H1 (cell line): ENCODE measurements at regions not wholly inside any gene's neighbourhood (a gene's known extent, or its start where the extent isn't known, plus 50 kb on each side); places are given as distances from the start of the nearest gene placed in this dataset.

Experiments used
- CTCF ChIA-PET: fragments of 300-600 bp; sonication (Branson Sonifier 250); formaldehyde crosslinking; loops from one replicate; lab custom pipeline; 2021; ENCODE audit not compliant: partially characterized antibody; lab: Charles Lee
- POLR2A ChIA-PET: fragments of 300-600 bp; sonication (Branson Sonifier 250); formaldehyde crosslinking; loops from one replicate; lab custom pipeline; 2021; ENCODE audit warnings: inconsistent platforms; ENCODE audit not compliant: partially characterized antibody; lab: Charles Lee
- DNase-seq, 2 experiments: peaks; one replicate each; pipeline versions ENCODE4 v3.0.0 to v3.0.0-alpha.2; 2010 to 2022; ENCODE audit warnings: low spot score in 2 of 2, low read depth in 1 of 2, mixed read lengths in 1 of 2
- FAIRE-seq: peaks from 2 replicates; lab custom pipeline; 2011; peaks lifted over from hg19 to GRCh38; lab: Jason Lieb, UNC
- H2AFZ ChIP-seq: 2 replicates; pipeline ENCODE4 v1.8.1; 2012; ENCODE audit warnings: low read length, inconsistent platforms
- H2AK5ac ChIP-seq: 2 replicates; pipeline ENCODE4 v1.6.1; 2013; ENCODE audit warnings: low read depth, low read length
- H2BK120ac ChIP-seq: replicated peaks from 2 replicates; pipeline ENCODE3; 2013; ENCODE audit warnings: low read depth, low read length, inconsistent platforms
- H2BK12ac ChIP-seq: 2 replicates; pipeline ENCODE4 v1.6.1; 2013; ENCODE audit warnings: low read depth, low read length
- H2BK15ac ChIP-seq: 2 replicates; pipeline ENCODE4 v1.6.1; 2013; ENCODE audit warnings: low read length
- H2BK20ac ChIP-seq: 2 replicates; pipeline ENCODE4 v1.6.1; 2013; ENCODE audit warnings: low read length
- H2BK5ac ChIP-seq: 2 replicates; pipeline ENCODE4 v1.6.1; 2013; ENCODE audit warnings: low read depth, low read length
- H3K14ac ChIP-seq: 2 replicates; pipeline ENCODE4 v1.6.1; 2013; ENCODE audit warnings: inconsistent platforms; ENCODE audit not compliant: insufficient read length
- H3K18ac ChIP-seq: 2 replicates; pipeline ENCODE4 v1.6.1; 2013; ENCODE audit warnings: low read length; ENCODE audit errors: extremely low read depth
- H3K23ac ChIP-seq: 2 replicates; pipeline ENCODE4 v1.6.1; 2013; ENCODE audit warnings: inconsistent platforms; ENCODE audit not compliant: insufficient read length
- H3K23me2 ChIP-seq: 2 replicates; pipeline ENCODE4 v1.6.1; 2013; ENCODE audit warnings: low read depth, low read length
- H3K27ac ChIP-seq: 2 replicates; pipeline ENCODE4 v1.6.1; 2011; ENCODE audit warnings: low read depth, low read length, inconsistent platforms
- H3K27me3 ChIP-seq, 4 experiments: replicated peaks in 1 of 4; 1 replicate in 1 of 4; 2 replicates in 3 of 4; pipeline versions ENCODE4 v1.6.1 to v1.8.1; 2011 to 2013; ENCODE audit warnings: low read length in 3 of 4, mild to moderate bottlenecking in 3 of 4, inconsistent platforms in 2 of 4, mixed read lengths in 2 of 4, moderate library complexity in 1 of 4; ENCODE audit not compliant: control insufficient read depth in 3 of 4, insufficient read depth in 3 of 4; ENCODE audit errors: extremely low read depth in 1 of 4
- H3K36me3 ChIP-seq, 4 experiments: 2 replicates each; pipeline versions ENCODE4 v1.6.1 to v1.8.1; 2011 to 2013; ENCODE audit warnings: mild to moderate bottlenecking in 4 of 4, low read length in 3 of 4, moderate library complexity in 2 of 4, control low read depth in 1 of 4, inconsistent platforms in 1 of 4; ENCODE audit not compliant: insufficient read depth in 4 of 4, control insufficient read depth in 2 of 4
- H3K4ac ChIP-seq: replicated peaks from 2 replicates; pipeline ENCODE3; 2013; ENCODE audit warnings: low read length, low read depth, mixed read lengths, inconsistent platforms; ENCODE audit not compliant: insufficient read length
- H3K4me1 ChIP-seq, 4 experiments: replicated peaks in 1 of 4; 1 replicate in 1 of 4; 2 replicates in 3 of 4; pipeline versions ENCODE4 v1.6.1 to v1.8.1; 2011 to 2013; ENCODE audit warnings: low read length in 3 of 4, inconsistent platforms in 2 of 4, mixed read lengths in 1 of 4; ENCODE audit not compliant: insufficient read depth in 4 of 4, control insufficient read depth in 3 of 4
- H3K4me2 ChIP-seq, 2 experiments: 2 replicates each; pipeline versions ENCODE4 v1.6.1 to v1.8.1; 2011 to 2013; ENCODE audit warnings: low read depth in 2 of 2, low read length in 2 of 2, control low read depth in 1 of 2, inconsistent platforms in 1 of 2, mild to moderate bottlenecking in 1 of 2; ENCODE audit not compliant: insufficient read depth in 1 of 2
- H3K4me3 ChIP-seq, 4 experiments: fragments of 200-600, 300-600 bp in 1 of 4; sonication (generic), shearing (Covaris generic), sonication (Bioruptor Twin) in 1 of 4; 2 replicates each; pipeline versions ENCODE4 v1.5.1 to v1.8.1; 2011 to 2016; ENCODE audit warnings: low read length in 4 of 4, low read depth in 3 of 4, control low read depth in 2 of 4, inconsistent platforms in 2 of 4, mild to moderate bottlenecking in 2 of 4, mixed read lengths in 1 of 4, moderate library complexity in 1 of 4; ENCODE audit not compliant: insufficient read depth in 2 of 4; ENCODE audit errors: extremely low read depth in 1 of 4
- H3K56ac ChIP-seq: replicated peaks from 2 replicates; pipeline ENCODE3; 2013; ENCODE audit warnings: low read depth, mild to moderate bottlenecking, mixed read lengths, low read length, inconsistent platforms; ENCODE audit not compliant: insufficient read length
- H3K79me1 ChIP-seq: 2 replicates; pipeline ENCODE4 v1.6.1; 2013; ENCODE audit warnings: low read depth, low read length, control low read depth
- H3K79me2 ChIP-seq, 2 experiments: 2 replicates each; pipeline versions ENCODE4 v1.6.1 to v1.8.1; 2012 to 2013; ENCODE audit warnings: low read length in 2 of 2, mild to moderate bottlenecking in 2 of 2, inconsistent platforms in 1 of 2; ENCODE audit not compliant: insufficient read depth in 2 of 2, control insufficient read depth in 1 of 2
- H3K9ac ChIP-seq, 4 experiments: replicated peaks in 1 of 4; 1 replicate in 1 of 4; 2 replicates in 3 of 4; pipeline versions ENCODE4 v1.6.1 to v1.8.1; 2011 to 2013; ENCODE audit warnings: low read depth in 3 of 4, low read length in 3 of 4, control low read depth in 2 of 4, mild to moderate bottlenecking in 2 of 4, moderate library complexity in 2 of 4, inconsistent platforms in 1 of 4; ENCODE audit errors: extremely low read depth in 1 of 4
- H3K9me3 ChIP-seq, 2 experiments: 2 replicates each; pipeline versions ENCODE4 v1.6.1 to v1.8.1; 2012 to 2013; ENCODE audit warnings: mild to moderate bottlenecking in 2 of 2, moderate library complexity in 2 of 2, control low read depth in 1 of 2, inconsistent platforms in 1 of 2, low read depth in 1 of 2, low read length in 1 of 2, mixed read lengths in 1 of 2; ENCODE audit not compliant: insufficient read depth in 2 of 2
- H4K20me1 ChIP-seq, 2 experiments: replicated peaks in 1 of 2; 2 replicates each; pipeline versions ENCODE3 to v1.8.1; 2011 to 2013; ENCODE audit warnings: inconsistent platforms in 2 of 2, low read length in 2 of 2, mild to moderate bottlenecking in 1 of 2; ENCODE audit not compliant: insufficient read depth in 2 of 2, control insufficient read depth in 1 of 2
- H4K5ac ChIP-seq: 2 replicates; pipeline ENCODE4 v1.6.1; 2013; ENCODE audit warnings: low read length, low read depth, mixed read lengths, inconsistent platforms; ENCODE audit not compliant: insufficient read length
- H4K8ac ChIP-seq: 2 replicates; pipeline ENCODE4 v1.8.0; 2013; ENCODE audit warnings: mild to moderate bottlenecking, moderate library complexity, low read length, inconsistent platforms; ENCODE audit not compliant: insufficient read depth; ENCODE audit errors: extremely low read depth
- H4K91ac ChIP-seq: replicated peaks from 2 replicates; pipeline ENCODE3; 2013; ENCODE audit warnings: low read length, mixed read lengths, inconsistent platforms; ENCODE audit not compliant: insufficient read length
- ATF2 ChIP-seq: IDR thresholded peaks from 2 replicates; pipeline ENCODE4 v1.6.1; 2012; ENCODE audit warnings: low read length, inconsistent platforms
- BCL11A ChIP-seq, 2 experiments: IDR thresholded peaks; one replicate each; pipeline ENCODE4 v1.6.1; 2011; ENCODE audit warnings: low read depth in 2 of 2, low read length in 2 of 2, mild to moderate bottlenecking in 2 of 2
- CBX5 ChIP-seq: fragments of 300-800, 300-1000 bp; sonication (generic); IDR thresholded peaks from 2 replicates; pipeline ENCODE4 v1.7.1; 2016; ENCODE audit warnings: antibody characterized with exemption, low read length, low read depth
- CHD2 ChIP-seq: IDR thresholded peaks from 2 replicates; pipeline ENCODE4 v1.6.1; 2012; ENCODE audit warnings: low read length, improper control_type of control experiment
- FOSL1 ChIP-seq: IDR thresholded peaks from 2 replicates; pipeline ENCODE4 v1.6.1; 2011; ENCODE audit warnings: mild to moderate bottlenecking, low read depth, low read length, moderate library complexity; ENCODE audit not compliant: insufficient read depth
- HDAC2 ChIP-seq, 2 experiments: fragments of 300-600 bp in 1 of 2; sonication (generic) in 1 of 2; IDR thresholded peaks; 2 replicates each; pipeline ENCODE4 v1.6.1; 2011 to 2012; ENCODE audit warnings: low read depth in 2 of 2, low read length in 2 of 2, mild to moderate bottlenecking in 2 of 2, moderate library complexity in 2 of 2, borderline replicate concordance in 1 of 2, inconsistent platforms in 1 of 2
- JUND ChIP-seq: IDR thresholded peaks from 2 replicates; pipeline ENCODE4 v1.6.1; 2011; ENCODE audit warnings: mild to moderate bottlenecking, improper control_type of control experiment, low read length
- NRF1 ChIP-seq: IDR thresholded peaks from 2 replicates; pipeline ENCODE4 v1.6.1; 2011; ENCODE audit warnings: mild to moderate bottlenecking, low read depth, low read length, improper control_type of control experiment
- POLR2AphosphoS5 ChIP-seq: IDR thresholded peaks from 2 replicates; pipeline ENCODE4 v1.6.1; 2011; ENCODE audit warnings: low read depth, low read length
- RAD21 ChIP-seq, 2 experiments: IDR thresholded peaks in 1 of 2; conservative IDR thresholded peaks in 1 of 2; 2 replicates each; pipeline ENCODE4 v1.6.1; 2011; ENCODE audit warnings: low read depth in 2 of 2, low read length in 2 of 2, improper control_type of control experiment in 1 of 2, inconsistent platforms in 1 of 2, mild to moderate bottlenecking in 1 of 2, moderate library complexity in 1 of 2
- SP1 ChIP-seq: IDR thresholded peaks from 2 replicates; pipeline ENCODE4 v1.6.1; 2011; ENCODE audit warnings: low read depth, low read length
- SRF ChIP-seq: IDR thresholded peaks from 2 replicates; pipeline ENCODE4 v1.6.1; 2011; ENCODE audit warnings: mild to moderate bottlenecking, low read depth, low read length, moderate library complexity
- SUZ12 ChIP-seq: fragments of 200-600 bp; sonication (generic); IDR thresholded peaks from 2 replicates; pipeline ENCODE4 v1.6.1; 2012; ENCODE audit warnings: mild to moderate bottlenecking, inconsistent platforms, low read length, moderate library complexity, mixed read lengths
- WGBS, 2 experiments: shearing (Covaris generic) in 1 of 2; methylation state at CpG; one replicate each; pipeline versions ENCODE4 v1.1.6 to v1.1.7; 2013 to 2015; ENCODE audit warnings: low lambda C conversion rate in 2 of 2, mixed read lengths in 2 of 2, inconsistent platforms in 1 of 2, low coverage in 1 of 2, missing lambda C conversion rate in 1 of 2; ENCODE audit not compliant: insufficient replicate concordance in 2 of 2, insufficient coverage in 1 of 2, insufficient read length in 1 of 2; ENCODE audit errors: extremely low coverage in 1 of 2, missing lambda C conversion rate in 1 of 2; 5-methylcytosine and 5-hydroxymethylcytosine counted together

- no peak for FAIRE-seq
- TF ChIP-seq BCL11A (IDR thresholded peaks at IDR 0.05; ENCODE audit: low read depth in 2 of 2, low read length in 2 of 2), result no peak
- TF ChIP-seq CHD2, result no peak
- TF ChIP-seq RAD21 (IDR thresholded peaks at IDR 0.05 in 1 of 2, conservative IDR thresholded peaks at IDR 0.05 in 1 of 2; ENCODE audit: low read depth in 2 of 2, low read length in 2 of 2), result no peak
- TF ChIP-seq CBX5, result no peak
- no peak for TF ChIP-seq NRF1
- TF ChIP-seq HDAC2 (IDR thresholded peaks at IDR 0.05; ENCODE audit: borderline replicate concordance in 1 of 2, low read depth in 2 of 2, low read length in 2 of 2), result no peak
- no peak for TF ChIP-seq ATF2
- TF ChIP-seq JUND, result no peak
- no peak for TF ChIP-seq SUZ12
- no peak for TF ChIP-seq SRF
- no peak for TF ChIP-seq FOSL1
- TF ChIP-seq SP1, result no peak
- TF ChIP-seq POLR2AphosphoS5, result no peak
These were observed 51.1 kb upstream of the KLHDC7A start for GRCh38 chr1:18429654-18430053.

More at GRCh38 chr1:18429654-18430053, 51.1 kb upstream of the KLHDC7A start:
- Histone ChIP-seq H3K79me1 (no peaks in the 10 kb centered on the region), H2BK15ac (no peak overlapping the region), H3K4ac (no peak overlapping the region), H3K27ac (no peak overlapping the region), H3K9ac (no peak overlapping the region), H2BK20ac (no peak overlapping the region), H2BK12ac (no peak overlapping the region), H3K27me3 (no peaks in the 10 kb centered on the region; a peak in 2 of 7 replicates), H3K23me2 (no peaks in the 10 kb centered on the region), H4K91ac (no peak overlapping the region), H3K56ac (no peak overlapping the region), H4K20me1 (no peaks in the 10 kb centered on the region), H4K8ac (no peak overlapping the region), H4K5ac (no peak overlapping the region), H2BK5ac (no peak overlapping the region), H2BK120ac (no peak overlapping the region), H3K36me3 (no peaks in the 10 kb centered on the region), H3K4me2 (no peak overlapping the region), H3K79me2 (no peaks in the 10 kb centered on the region), H3K9me3 (peaks cover 0 to 3% of the 10 kb centered on the region in 2 experiments; a peak in 1 of 4 replicates), H2AFZ (no peak overlapping the region), H3K14ac (no peak overlapping the region), H3K4me1 (no peaks in the 10 kb centered on the region; a peak in 1 of 7 replicates), H2AK5ac (no peak overlapping the region), H3K4me3 (no peak overlapping the region), H3K18ac (no peak overlapping the region), H3K23ac (no peak overlapping the region)
- WGBS, 2 experiments, result 80% methylated on average over 1 of the region's 1 CpG; no CpG with 5 or more reads in 1 of the 2 experiments
- DNase-seq, result no peak
- ChIA-PET POLR2A (no interaction called here), CTCF (interaction anchor here (0.6 to 1.4 kb wide), 3 partner anchors 31 to 127 kb away, joined by 3 to 5 read pairs (median 5); no protein-coding TSS in a partner anchor)
